HCT116 (cell line): ENCODE measurements at regions not wholly inside any gene's neighbourhood (a gene's known extent, or its start where the extent isn't known, plus 50 kb on each side); places are given as distances from the start of the nearest gene placed in this dataset.

Experiments used
- ATAC-seq: fragments of 200-7000 bp; cut with Tn5 transposase; 2 replicates; pipeline ENCODE4 v1.9.1; 2020; ENCODE audit warnings: mild to moderate bottlenecking, moderate library complexity
- BruUV-seq: library from RNA; stranded (reverse); fragments of 400-500 nt; replicated peaks from 2 replicates; lab custom pipeline; 2021; lab: Mats Ljungman, UMichigan
- CTCF ChIA-PET: fragments of 300-600 bp; sonication (Branson Sonifier 250); formaldehyde crosslinking; loops from one replicate; lab custom pipeline; 2021; ENCODE audit warnings: antibody characterized with exemption; lab: Charles Lee
- POLR2A ChIA-PET: fragments of 300-600, 350-600 bp; sonication (Branson Sonifier 250); formaldehyde crosslinking; loops from one replicate; lab custom pipeline; 2021; ENCODE audit warnings: antibody characterized with exemption; lab: Charles Lee
- RAD21 ChIA-PET, 2 experiments: fragments of 300-600 bp; sonication (Branson Sonifier 250); formaldehyde crosslinking; loops; one replicate each; lab custom pipeline; 2023; ENCODE audit warnings: low total read pairs in 2 of 2; ENCODE audit not compliant: uncharacterized antibody in 2 of 2, unreplicated experiment in 2 of 2, low non-redundant PET in 1 of 2; lab: Charles Lee
- DNase-seq: peaks from one replicate; pipeline ENCODE4 v3.0.0-alpha.2; 2010; ENCODE audit warnings: low read depth, low spot score
- H2AFZ ChIP-seq: fragments of 200-600 bp; shearing (Covaris generic), sonication (generic); 2 replicates; pipeline ENCODE4 v1.6.1; 2017; ENCODE audit warnings: low read depth, mixed run types, mixed read lengths, antibody characterized with exemption, low read length; ENCODE audit not compliant: poor library complexity, severe bottlenecking
- H3K27ac ChIP-seq: 2 replicates; pipeline ENCODE4 v1.5.1; 2012; ENCODE audit warnings: low read depth, low read length
- H3K27me3 ChIP-seq: fragments of 200-600 bp; sonication (generic); 2 replicates; pipeline ENCODE4 v1.6.1; 2016; ENCODE audit warnings: mixed run types, low read length, mixed read lengths; ENCODE audit not compliant: insufficient read depth
- H3K36me3 ChIP-seq, 2 experiments: fragments of 200-500 bp in 1 of 2; fragments of 200-600 bp in 1 of 2; sonication (Bioruptor generic) in 1 of 2; sonication (generic) in 1 of 2; 2 replicates each; pipeline versions ENCODE4 v1.5.1 to v1.6.1; 2014 to 2016; ENCODE audit warnings: low read length in 2 of 2, inconsistent platforms in 1 of 2, mixed read lengths in 1 of 2, mixed run types in 1 of 2; ENCODE audit not compliant: insufficient read depth in 2 of 2, control insufficient read depth in 1 of 2
- H3K4me1 ChIP-seq, 2 experiments: fragments of 200-600 bp in 1 of 2; sonication (generic) in 1 of 2; 2 replicates each; pipeline versions ENCODE4 v1.5.1 to v1.6.1; 2012 to 2017; ENCODE audit warnings: low read length in 2 of 2, inconsistent platforms in 1 of 2, mild to moderate bottlenecking in 1 of 2, mixed read lengths in 1 of 2, mixed run types in 1 of 2, moderate library complexity in 1 of 2; ENCODE audit not compliant: insufficient read depth in 2 of 2, control insufficient read depth in 1 of 2
- H3K4me2 ChIP-seq: fragments of 200-600 bp; sonication (generic); 2 replicates; pipeline ENCODE4 v1.6.1; 2017; ENCODE audit warnings: mixed run types, low read length, mixed read lengths
- H3K4me3 ChIP-seq, 2 experiments: fragments of 200-600 bp in 1 of 2; sonication (generic) in 1 of 2; replicated peaks in 1 of 2; 2 replicates each; pipeline ENCODE4 v1.5.1; 2011 to 2016; ENCODE audit warnings: low read length in 2 of 2, control low read depth in 1 of 2, low read depth in 1 of 2, mild to moderate bottlenecking in 1 of 2, mixed read lengths in 1 of 2, mixed run types in 1 of 2
- H3K79me2 ChIP-seq: fragments of 200-600 bp; sonication (generic); 2 replicates; pipeline ENCODE4 v1.6.1; 2017; ENCODE audit warnings: mild to moderate bottlenecking, mixed run types, low read length, moderate library complexity, mixed read lengths; ENCODE audit not compliant: insufficient read depth
- H3K9ac ChIP-seq: fragments of 200-600 bp; sonication (generic); 2 replicates; pipeline ENCODE4 v1.6.1; 2016; ENCODE audit warnings: low read length, mixed read lengths
- H3K9me2 ChIP-seq: fragments of 200-600 bp; sonication (generic), shearing (Covaris generic); 2 replicates; pipeline ENCODE4 v1.6.1; 2017; ENCODE audit warnings: mixed run types, mild to moderate bottlenecking, moderate library complexity; ENCODE audit not compliant: insufficient read depth
- H3K9me3 ChIP-seq, 2 experiments: fragments of 200-500 bp in 1 of 2; fragments of 200-600 bp in 1 of 2; sonication (Bioruptor generic) in 1 of 2; sonication (generic) in 1 of 2; 2 replicates each; pipeline ENCODE4 v1.6.1; 2014 to 2017; ENCODE audit warnings: low read length in 2 of 2, mixed read lengths in 2 of 2, inconsistent platforms in 1 of 2, low read depth in 1 of 2, mild to moderate bottlenecking in 1 of 2, mixed run types in 1 of 2, moderate library complexity in 1 of 2; ENCODE audit not compliant: control insufficient read depth in 1 of 2, insufficient read depth in 1 of 2
- H4K20me1 ChIP-seq: fragments of 200-600 bp; sonication (generic), shearing (Covaris generic); 2 replicates; pipeline ENCODE4 v1.6.1; 2017; ENCODE audit warnings: mixed run types, mild to moderate bottlenecking, moderate library complexity; ENCODE audit not compliant: insufficient read depth
- CBX3 ChIP-seq: IDR thresholded peaks from 2 replicates; pipeline ENCODE4 v1.6.1; 2012; ENCODE audit warnings: low read depth
- CTCF ChIP-seq, 3 experiments: fragments of 200-600 bp in 1 of 3; sonication (generic) in 1 of 3; IDR thresholded peaks in 2 of 3; conservative IDR thresholded peaks in 1 of 3; 2 replicates each; pipeline ENCODE4 v1.5.1; 2012 to 2017; ENCODE audit warnings: low read depth in 2 of 3, low read length in 2 of 3, antibody characterized with exemption in 1 of 3, borderline replicate concordance in 1 of 3, control low read depth in 1 of 3, mild to moderate bottlenecking in 1 of 3, mixed read lengths in 1 of 3, mixed run types in 1 of 3, moderate library complexity in 1 of 3; ENCODE audit not compliant: insufficient read depth in 1 of 3
- POLR2A ChIP-seq: IDR thresholded peaks from 2 replicates; pipeline ENCODE4 v1.7.0; 2011; ENCODE audit warnings: borderline replicate concordance; ENCODE audit not compliant: insufficient read depth, insufficient read length; ENCODE audit errors: extremely low read depth
- RAD21 ChIP-seq: IDR thresholded peaks from 2 replicates; pipeline ENCODE4 v1.6.1; 2012; ENCODE audit warnings: low read depth, mild to moderate bottlenecking
- YY1 ChIP-seq: IDR thresholded peaks from 2 replicates; pipeline ENCODE4 v1.6.1; 2011; ENCODE audit warnings: low read length, low read depth, moderate library complexity, mild to moderate bottlenecking; ENCODE audit not compliant: insufficient replicate concordance; ENCODE audit errors: extremely low read depth
- intact Hi-C: fragments of 100-400 bp; cut with micrococcal nuclease; formaldehyde crosslinking; loops from 2 replicates; pipeline ENCODE4 v1.10.0; 2022

GRCh38 chr3:102672305-102672704 is 237.5 kb downstream of the ZPLD1 start:
- no peak for ATAC-seq
- Histone ChIP-seq H4K20me1 (no peaks in the 10 kb centered on the region), H3K36me3 (no peaks in the 10 kb centered on the region), H3K9me2 (no peaks in the 10 kb centered on the region), H3K4me3 (no peak overlapping the region), H2AFZ (no peak overlapping the region), H3K4me1 (peaks cover 0 to 4% of the 10 kb centered on the region in 2 experiments; a peak in 1 of 4 replicates), H3K9me3 (no peaks in the 10 kb centered on the region), H3K27ac (no peak overlapping the region), H3K9ac (no peak overlapping the region), H3K27me3 (no peaks in the 10 kb centered on the region), H3K4me2 (no peak overlapping the region), H3K79me2 (no peaks in the 10 kb centered on the region)
- BruUV-seq, result no TSS peak
- POLR2A ChIA-PET, result no interaction called here
- no peak for DNase-seq
- TF ChIP-seq CBX3 (no peak), POLR2A (no peak)
- intact Hi-C loops, result loop anchor here (2.0 to 10.0 kb wide), 3 partner anchors 442 to 622 kb away; no protein-coding TSS in a partner anchor
- CTCF ChIA-PET, result interaction anchor here (1.2 to 3.9 kb wide), 6 partner anchors 9 to 443 kb away, joined by 3 to 52 read pairs (median 6); no protein-coding TSS in a partner anchor
- RAD21 ChIA-PET, result no interaction called here

GRCh38 chr3:102673271-102674115 is 238.7 kb downstream of the ZPLD1 start:
- Histone ChIP-seq H3K27me3 (no peaks in the 10 kb centered on the region), H3K27ac (no peak overlapping the region), H3K4me1 (peaks cover 0 to 4% of the 10 kb centered on the region in 2 experiments; a peak in 1 of 4 replicates), H3K9me2 (no peaks in the 10 kb centered on the region), H3K36me3 (no peaks in the 10 kb centered on the region), H3K79me2 (no peaks in the 10 kb centered on the region), H3K9ac (no peak overlapping the region), H3K4me2 (peak overlapping the region; percentile 58), H3K4me3 (peak overlapping the region; percentile 4 to 7; a peak in 1 of 4 replicates), H3K9me3 (no peaks in the 10 kb centered on the region), H4K20me1 (no peaks in the 10 kb centered on the region), H2AFZ (peak overlapping the region; percentile 80)
- ChIA-PET RAD21 (interaction anchor here (0.6 to 1.4 kb wide), 5 partner anchors 10 to 444 kb away, joined by 3 to 5 read pairs (median 4); no protein-coding TSS in a partner anchor), POLR2A (no interaction called here), CTCF (interaction anchor here (0.8 to 3.9 kb wide), 16 partner anchors 8 to 1029 kb away, joined by 3 to 52 read pairs (median 5); no protein-coding TSS in a partner anchor)
- DNase-seq (peak; percentile 46), ATAC-seq (peak; percentile 76)
- intact Hi-C loops, result loop anchor here (1.0 to 10.0 kb wide), 4 partner anchors 68 to 621 kb away; no protein-coding TSS in a partner anchor
- TF ChIP-seq CTCF (IDR thresholded peaks at IDR 0.05 in 2 of 3, conservative IDR thresholded peaks at IDR 0.05 in 1 of 3; ENCODE audit: borderline replicate concordance in 1 of 3, insufficient read depth in 1 of 3, low read depth in 2 of 3, low read length in 2 of 3), result peak; percentile 65 to 92 (median 79); a peak in 5 of 6 replicates
- peak; percentile 88 for TF ChIP-seq RAD21
- TF ChIP-seq YY1, result no peak
- no TSS peak for BruUV-seq
